ENCODE measurements at regions not wholly inside any gene's neighbourhood (a gene's known extent, or its start where the extent isn't known, plus 50 kb on each side); places are given as distances from the start of the nearest gene placed in this dataset.

DNA sequence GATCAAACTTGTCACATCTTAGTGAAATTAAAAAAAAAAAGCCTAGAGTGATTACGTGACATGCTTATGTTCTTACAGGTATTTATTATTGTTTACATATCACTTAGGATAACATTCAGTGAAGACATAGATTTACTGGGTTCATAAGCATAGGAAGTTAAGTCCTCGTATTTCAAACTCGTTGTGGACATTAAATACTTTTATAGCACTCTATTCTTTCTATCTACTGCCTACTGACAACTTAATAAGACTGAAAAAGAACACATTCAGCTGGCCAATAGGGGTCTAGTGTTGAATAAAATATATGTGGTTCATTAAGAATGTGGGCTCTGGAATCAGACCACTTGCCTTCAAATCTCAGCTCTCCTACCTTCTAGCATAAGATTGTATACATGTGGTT, 1927.4 kb downstream of the PCDH9 start:
- TF ChIP-seq, protein P1, sequence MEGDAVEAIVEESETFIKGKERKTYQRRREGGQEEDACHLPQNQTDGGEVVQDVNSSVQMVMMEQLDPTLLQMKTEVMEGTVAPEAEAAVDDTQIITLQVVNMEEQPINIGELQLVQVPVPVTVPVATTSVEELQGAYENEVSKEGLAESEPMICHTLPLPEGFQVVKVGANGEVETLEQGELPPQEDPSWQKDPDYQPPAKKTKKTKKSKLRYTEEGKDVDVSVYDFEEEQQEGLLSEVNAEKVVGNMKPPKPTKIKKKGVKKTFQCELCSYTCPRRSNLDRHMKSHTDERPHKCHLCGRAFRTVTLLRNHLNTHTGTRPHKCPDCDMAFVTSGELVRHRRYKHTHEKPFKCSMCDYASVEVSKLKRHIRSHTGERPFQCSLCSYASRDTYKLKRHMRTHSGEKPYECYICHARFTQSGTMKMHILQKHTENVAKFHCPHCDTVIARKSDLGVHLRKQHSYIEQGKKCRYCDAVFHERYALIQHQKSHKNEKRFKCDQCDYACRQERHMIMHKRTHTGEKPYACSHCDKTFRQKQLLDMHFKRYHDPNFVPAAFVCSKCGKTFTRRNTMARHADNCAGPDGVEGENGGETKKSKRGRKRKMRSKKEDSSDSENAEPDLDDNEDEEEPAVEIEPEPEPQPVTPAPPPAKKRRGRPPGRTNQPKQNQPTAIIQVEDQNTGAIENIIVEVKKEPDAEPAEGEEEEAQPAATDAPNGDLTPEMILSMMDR (IDR thresholded peaks at IDR 0.05; ENCODE audit: extremely low read depth, low read depth, low read length), result no peak
- Histone ChIP-seq H3K4me1 (ENCODE audit: insufficient read depth, low read length) (no peaks in the 10 kb centered on the region), H4K20me1 (ENCODE audit: insufficient read depth, low read length) (no peaks in the 10 kb centered on the region), H2AFZ (ENCODE audit: low read length) (no peak overlapping the region), H3K36me3 (ENCODE audit: insufficient read depth, low read length) (no peaks in the 10 kb centered on the region), H3K27ac (ENCODE audit: low read depth, low read length) (no peak overlapping the region), H3K27me3 (ENCODE audit: insufficient read depth, low read length) (no peaks in the 10 kb centered on the region), H3K4me2 (ENCODE audit: insufficient read depth, low read length) (no peak overlapping the region), H3K9me3 (ENCODE audit: low read depth, low read length) (no peaks in the 10 kb centered on the region), H3K4me3 (ENCODE audit: insufficient read depth, low read length) (no peak overlapping the region), H3K79me2 (ENCODE audit: insufficient read depth, low read length) (no peaks in the 10 kb centered on the region)
- no peak for DNase-seq (ENCODE audit: insufficient read length, low spot score, missing footprints)

DNA sequence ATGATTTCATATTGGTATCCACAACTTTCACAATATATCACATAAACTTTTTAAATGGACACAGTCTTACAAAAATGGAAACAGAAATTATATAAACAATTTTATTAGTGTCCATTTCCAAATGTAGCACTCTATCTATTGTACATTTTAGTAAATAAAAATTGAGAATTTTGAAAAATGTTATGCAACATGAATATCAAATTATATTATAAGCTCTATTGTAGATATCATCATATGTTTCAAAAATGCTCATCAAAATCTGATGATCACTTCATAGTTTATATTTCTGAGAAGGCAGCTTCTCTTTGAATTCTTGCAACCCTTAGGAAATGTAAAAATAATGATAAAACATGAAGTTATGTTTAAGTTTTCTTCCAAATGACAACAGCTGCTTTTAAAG, 1928.6 kb downstream of the PCDH9 start:
- no peak for DNase-seq (ENCODE audit: insufficient read length, low spot score, missing footprints)
- Histone ChIP-seq H3K4me2 (ENCODE audit: insufficient read depth, low read length) (no peak overlapping the region), H3K36me3 (ENCODE audit: insufficient read depth, low read length) (no peaks in the 10 kb centered on the region), H3K27ac (ENCODE audit: low read depth, low read length) (no peak overlapping the region), H4K20me1 (ENCODE audit: insufficient read depth, low read length) (no peaks in the 10 kb centered on the region), H3K27me3 (ENCODE audit: insufficient read depth, low read length) (no peaks in the 10 kb centered on the region), H3K4me1 (ENCODE audit: insufficient read depth, low read length) (no peaks in the 10 kb centered on the region), H2AFZ (ENCODE audit: low read length) (no peak overlapping the region), H3K9me3 (ENCODE audit: low read depth, low read length) (no peaks in the 10 kb centered on the region), H3K4me3 (ENCODE audit: insufficient read depth, low read length) (no peak overlapping the region), H3K79me2 (ENCODE audit: insufficient read depth, low read length) (no peaks in the 10 kb centered on the region)
- TF ChIP-seq, protein P1 (IDR thresholded peaks at IDR 0.05; ENCODE audit: extremely low read depth, low read depth, low read length), result no peak

DNA sequence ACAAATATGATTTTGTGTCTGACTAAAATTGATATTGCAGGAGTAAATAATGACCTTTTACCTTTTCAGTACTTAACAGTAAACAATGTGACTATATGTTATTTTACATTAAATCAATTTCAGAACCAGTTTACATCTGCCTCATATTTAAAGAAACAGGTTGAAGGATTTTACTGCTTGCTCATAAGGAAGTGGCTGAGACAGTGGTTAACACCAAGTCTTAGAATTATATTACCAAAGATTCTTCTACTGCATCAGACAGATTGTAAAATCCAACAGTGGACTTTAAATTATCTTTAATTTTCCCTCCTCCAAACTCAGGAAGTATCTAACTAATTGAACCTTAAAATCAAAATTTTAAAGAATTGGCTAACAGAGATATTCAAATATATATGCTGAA, 1929.9 kb downstream of the PCDH9 start:
- no peak for DNase-seq (ENCODE audit: insufficient read length, low spot score, missing footprints)
- Histone ChIP-seq H3K79me2 (ENCODE audit: insufficient read depth, low read length) (no peaks in the 10 kb centered on the region), H3K4me3 (ENCODE audit: insufficient read depth, low read length) (no peak overlapping the region), H3K4me1 (ENCODE audit: insufficient read depth, low read length) (no peaks in the 10 kb centered on the region), H4K20me1 (ENCODE audit: insufficient read depth, low read length) (no peaks in the 10 kb centered on the region), H3K27ac (ENCODE audit: low read depth, low read length) (no peak overlapping the region), H2AFZ (ENCODE audit: low read length) (no peak overlapping the region), H3K36me3 (ENCODE audit: insufficient read depth, low read length) (no peaks in the 10 kb centered on the region), H3K27me3 (ENCODE audit: insufficient read depth, low read length) (no peaks in the 10 kb centered on the region), H3K4me2 (ENCODE audit: insufficient read depth, low read length) (no peak overlapping the region), H3K9me3 (ENCODE audit: low read depth, low read length) (no peaks in the 10 kb centered on the region)
- TF ChIP-seq, protein P1 (IDR thresholded peaks at IDR 0.05; ENCODE audit: extremely low read depth, low read depth, low read length), result no peak

DNA sequence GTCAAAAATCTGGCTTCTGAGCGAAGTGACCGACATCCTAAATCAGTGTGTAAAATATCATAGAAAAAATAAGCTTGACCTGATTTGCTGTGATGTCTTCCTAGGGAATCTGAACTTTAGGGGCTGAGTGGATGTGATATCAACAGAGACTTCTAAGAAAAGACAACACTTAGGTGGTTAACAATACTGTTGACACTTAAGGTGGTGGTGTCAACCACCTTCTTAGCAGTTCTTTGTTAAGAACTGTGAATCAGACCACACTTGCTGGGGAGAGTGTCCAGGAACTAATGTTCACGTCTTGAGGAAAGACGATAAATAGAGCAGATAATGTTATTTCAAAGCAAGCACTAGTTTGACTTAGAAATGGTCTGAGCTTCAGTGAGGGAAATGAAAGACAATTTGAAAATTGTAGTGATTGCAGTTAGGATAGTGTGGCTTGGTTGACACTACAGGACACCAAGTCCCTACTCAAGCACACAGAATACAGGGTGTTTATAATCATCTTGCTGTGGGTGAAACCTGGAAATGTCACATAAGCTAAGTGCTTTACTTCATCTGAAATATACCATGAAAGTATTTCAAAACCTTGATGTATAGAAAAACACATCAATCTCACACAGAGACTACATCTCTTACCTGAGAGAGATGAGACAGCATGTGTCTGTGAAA, 1936.5 kb downstream of the PCDH9 start:
- no peak overlapping the region for H3K4me2 ChIP-seq (ENCODE audit: insufficient read depth, low read length)
- H3K9me3 ChIP-seq (ENCODE audit: low read depth, low read length), result peaks cover 2% of the 10 kb centered on the region
- TF ChIP-seq, protein P1 (IDR thresholded peaks at IDR 0.05; ENCODE audit: extremely low read depth, low read depth, low read length), result no peak
- no peak overlapping the region for H3K27ac ChIP-seq (ENCODE audit: low read depth, low read length)
- H4K20me1 ChIP-seq (ENCODE audit: insufficient read depth, low read length), result no peaks in the 10 kb centered on the region
- no peaks in the 10 kb centered on the region for H3K27me3 ChIP-seq (ENCODE audit: insufficient read depth, low read length)
- no peaks in the 10 kb centered on the region for H3K36me3 ChIP-seq (ENCODE audit: insufficient read depth, low read length)
- no peak overlapping the region for H2AFZ ChIP-seq (ENCODE audit: low read length)
- no peaks in the 10 kb centered on the region for H3K4me1 ChIP-seq (ENCODE audit: insufficient read depth, low read length)
- DNase-seq (ENCODE audit: insufficient read length, low spot score, missing footprints), result no peak
- H3K4me3 ChIP-seq (ENCODE audit: insufficient read depth, low read length), result no peak overlapping the region
- no peaks in the 10 kb centered on the region for H3K79me2 ChIP-seq (ENCODE audit: insufficient read depth, low read length)

Measured in osteoblast (primary cell).